GM21576 (cell line): ENCODE measurements at regions not wholly inside any gene's neighbourhood (a gene's known extent, or its start where the extent isn't known, plus 50 kb on each side); places are given as distances from the start of the nearest gene placed in this dataset.
A peak's percentile ranks its signal among the peaks of the same experiment; 100 is the strongest.

ENCODE experiments used
- ATAC-seq: cut with Tn5 transposase; IDR thresholded peaks from one replicate; pipeline ENCODE4 v1.9.1; 2021; ENCODE audit warnings: mild to moderate bottlenecking, moderate library complexity; ENCODE audit not compliant: unreplicated experiment

DNA sequence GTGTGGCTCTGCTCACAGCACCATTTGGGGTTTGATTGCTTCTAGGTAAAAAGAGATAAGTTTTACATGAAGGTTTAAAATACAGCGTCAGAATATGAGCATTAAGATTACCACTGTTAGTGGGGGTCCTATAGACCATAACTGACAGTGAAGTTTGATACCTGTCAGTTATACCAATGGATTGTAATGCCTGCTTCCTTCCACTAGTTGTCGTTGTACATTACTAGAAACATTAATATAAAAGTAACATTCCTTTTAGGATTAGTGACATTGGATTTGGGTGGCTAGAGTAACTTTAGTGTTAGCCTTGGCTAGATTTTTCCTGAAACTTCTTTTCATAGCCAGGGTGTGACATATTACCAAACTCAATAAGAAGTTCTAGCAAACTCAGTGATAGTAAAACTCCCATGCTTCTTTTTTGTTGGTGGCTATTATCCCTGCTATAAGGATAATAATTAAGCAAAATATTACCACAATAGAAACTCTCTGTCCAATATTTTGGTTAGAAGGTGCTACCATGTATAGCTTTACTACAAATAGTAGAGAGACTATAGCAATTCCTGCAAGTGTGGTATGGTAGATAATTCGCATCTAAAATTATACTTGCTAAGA, 57.1 kb downstream of the FAM181B start:
- no peak for ATAC-seq

DNA sequence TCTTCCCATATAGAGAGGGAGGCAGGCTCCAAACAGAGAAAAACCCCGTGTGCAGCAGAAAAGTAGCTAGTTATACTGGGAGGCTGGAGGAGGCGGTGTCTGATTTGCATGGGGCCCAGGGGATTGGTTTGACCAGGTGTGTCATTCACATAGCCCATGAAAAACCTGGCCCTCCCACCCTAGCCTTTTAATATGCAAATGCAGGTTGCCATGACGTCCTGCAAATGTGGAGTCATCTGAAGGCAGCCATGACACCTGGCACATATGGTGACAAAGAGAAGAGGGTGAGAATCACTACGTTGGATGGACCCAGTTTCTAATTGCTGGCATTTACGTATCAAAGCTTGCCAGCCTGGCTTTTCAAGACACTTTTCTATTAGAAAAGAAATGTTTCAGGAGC, 57.8 kb downstream of the FAM181B start:
- no peak for ATAC-seq

DNA sequence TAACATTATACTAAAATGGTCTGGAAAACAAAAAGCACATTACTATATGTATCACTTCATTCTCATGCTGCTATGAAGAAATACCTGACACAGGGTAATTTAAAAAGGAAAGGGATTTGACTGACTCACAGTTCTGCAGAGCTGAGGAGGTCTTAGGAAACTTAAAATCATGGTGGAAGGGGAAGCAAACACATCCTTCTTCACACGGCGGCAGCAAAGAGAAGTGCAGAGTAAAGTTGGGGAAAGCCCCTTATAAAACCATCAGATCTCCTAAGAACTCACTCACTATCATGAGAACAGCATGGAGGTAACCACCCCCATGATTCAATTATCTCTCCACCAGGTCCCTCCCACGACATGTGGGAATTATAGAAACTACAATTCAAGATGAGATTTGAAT, 60.0 kb downstream of the FAM181B start:
- no peak for ATAC-seq

GRCh38 chr11:82671451-82671850, 62.2 kb downstream of the FAM181B start:
- no peak for ATAC-seq

- ATAC-seq, result no peak
Observed at GRCh38 chr11:82663535-82663934, 70.1 kb downstream of the FAM181B start.

DNA sequence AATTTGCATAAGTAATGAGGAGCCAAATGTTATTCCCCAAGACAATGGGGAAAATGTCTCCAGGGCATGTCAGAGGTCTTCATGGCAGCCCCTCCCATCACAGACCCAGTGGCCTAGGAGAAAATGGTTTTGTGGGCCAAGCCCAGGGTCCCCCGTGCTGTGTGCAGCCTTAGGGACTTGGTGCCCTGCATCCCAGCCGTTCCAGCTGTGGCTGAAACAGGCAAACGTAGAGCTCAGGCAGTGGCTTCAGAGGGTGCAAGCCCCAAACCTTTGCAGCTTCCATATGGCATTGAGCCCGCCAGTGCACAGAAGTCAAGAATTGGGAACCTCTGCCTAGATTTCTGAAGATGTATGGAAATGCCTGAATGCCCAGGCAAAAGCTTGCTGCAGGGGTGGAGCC, 79.9 kb downstream of the FAM181B start:
- no peak for ATAC-seq

DNA sequence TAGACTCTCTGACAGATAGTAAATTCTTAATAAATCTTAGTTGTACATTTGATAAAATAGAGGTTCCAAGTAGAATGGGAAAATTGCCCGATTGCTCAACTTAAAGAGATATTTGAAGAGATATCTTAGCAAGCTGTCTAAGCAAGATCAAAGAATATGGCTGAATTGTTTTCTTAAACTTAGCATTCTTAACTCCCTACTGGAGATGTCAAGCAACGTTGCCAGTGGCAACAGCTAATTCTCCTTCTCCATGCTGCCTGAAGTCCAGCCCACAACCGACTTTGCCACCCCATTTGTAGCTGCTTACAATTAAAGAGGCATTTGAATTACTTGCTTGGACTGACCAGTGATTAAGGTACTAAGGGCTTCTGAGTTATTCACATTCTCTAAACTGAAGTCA, 94.4 kb downstream of the FAM181B start:
- no peak for ATAC-seq

- ATAC-seq, result no peak
Observed at GRCh38 chr11:82636615-82637014, 97.0 kb downstream of the FAM181B start.

- ATAC-seq, result no peak
Observed at GRCh38 chr11:82634091-82634490, 99.6 kb downstream of the FAM181B start.

GRCh38 chr11:82631722-82632630, 101.7 kb downstream of the FAM181B start:
- ATAC-seq, result peak; percentile 62

- no peak for ATAC-seq
Observed at GRCh38 chr11:82610671-82611070, 123.0 kb downstream of the FAM181B start.

GRCh38 chr11:82606738-82607137, 126.9 kb downstream of the FAM181B start:
- no peak for ATAC-seq

DNA sequence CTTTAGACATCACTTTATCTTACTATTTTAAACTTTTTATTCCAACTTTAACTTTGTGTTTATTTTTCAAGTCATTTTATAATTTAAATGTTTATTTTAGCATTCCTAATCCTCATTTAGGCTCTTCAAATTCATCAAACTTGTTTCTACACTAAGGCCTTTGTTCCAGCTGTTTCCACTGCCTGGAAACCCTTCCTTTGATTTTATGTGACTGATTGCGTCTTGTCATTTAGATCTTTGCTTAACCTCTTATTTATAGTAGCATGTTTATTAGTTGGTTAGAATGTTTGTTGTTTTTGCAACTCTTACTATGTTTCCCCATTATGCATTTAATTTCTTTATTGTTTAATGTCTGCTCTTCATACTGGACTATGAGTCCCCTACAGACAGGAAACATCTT, 132.0 kb downstream of the FAM181B start:
- ATAC-seq, result no peak

DNA sequence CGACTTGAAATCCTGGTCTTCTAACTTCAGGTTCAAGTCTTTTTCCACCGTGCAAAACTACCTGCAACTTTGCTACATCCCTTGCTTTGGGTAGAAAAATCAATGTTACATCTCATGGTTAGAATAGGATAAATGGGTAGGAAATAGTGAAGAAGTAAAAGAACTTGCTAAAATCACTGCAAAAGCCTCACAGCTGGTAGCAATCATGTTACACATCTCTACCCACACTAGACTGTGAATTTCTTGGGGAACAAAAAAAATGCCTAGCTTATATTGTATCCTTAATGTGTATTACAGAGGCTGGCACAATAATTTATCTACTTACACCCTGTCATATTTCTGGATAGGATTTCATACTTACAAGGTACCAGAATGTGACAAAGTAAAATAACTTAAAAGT, 133.8 kb downstream of the FAM181B start:
- no peak for ATAC-seq

- no peak for ATAC-seq
Observed at GRCh38 chr11:82586581-82586980, 147.1 kb downstream of the FAM181B start.

GRCh38 chr11:82577246-82577645, 156.4 kb downstream of the FAM181B start:
- ATAC-seq, result no peak

DNA sequence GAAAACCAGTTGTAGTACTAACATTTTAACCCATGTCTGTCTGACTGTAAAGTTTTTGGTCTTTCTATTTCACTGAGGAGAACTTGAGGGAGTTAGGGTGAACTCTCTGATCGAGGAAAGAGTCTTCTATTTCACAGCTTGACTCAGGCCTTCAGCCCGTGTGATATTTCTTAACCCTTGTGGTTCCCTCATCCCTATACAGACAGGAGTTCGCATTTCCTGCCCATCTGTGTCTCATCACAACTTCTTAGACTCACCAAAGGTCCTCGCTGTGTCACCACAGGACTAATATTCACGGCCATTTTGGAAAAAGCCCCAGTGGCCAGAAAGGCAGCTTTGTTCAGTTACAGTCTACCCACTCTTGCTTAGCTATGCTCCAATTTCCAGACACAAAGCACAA, 172.8 kb downstream of the FAM181B start:
- ATAC-seq, result no peak

GRCh38 chr11:82559609-82560008, 174.1 kb downstream of the FAM181B start:
- ATAC-seq, result no peak

GRCh38 chr11:82557274-82557673, 176.4 kb downstream of the FAM181B start:
- ATAC-seq, result peak; percentile 100

GRCh38 chr11:82556210-82556609, 177.5 kb downstream of the FAM181B start:
- no peak for ATAC-seq

DNA sequence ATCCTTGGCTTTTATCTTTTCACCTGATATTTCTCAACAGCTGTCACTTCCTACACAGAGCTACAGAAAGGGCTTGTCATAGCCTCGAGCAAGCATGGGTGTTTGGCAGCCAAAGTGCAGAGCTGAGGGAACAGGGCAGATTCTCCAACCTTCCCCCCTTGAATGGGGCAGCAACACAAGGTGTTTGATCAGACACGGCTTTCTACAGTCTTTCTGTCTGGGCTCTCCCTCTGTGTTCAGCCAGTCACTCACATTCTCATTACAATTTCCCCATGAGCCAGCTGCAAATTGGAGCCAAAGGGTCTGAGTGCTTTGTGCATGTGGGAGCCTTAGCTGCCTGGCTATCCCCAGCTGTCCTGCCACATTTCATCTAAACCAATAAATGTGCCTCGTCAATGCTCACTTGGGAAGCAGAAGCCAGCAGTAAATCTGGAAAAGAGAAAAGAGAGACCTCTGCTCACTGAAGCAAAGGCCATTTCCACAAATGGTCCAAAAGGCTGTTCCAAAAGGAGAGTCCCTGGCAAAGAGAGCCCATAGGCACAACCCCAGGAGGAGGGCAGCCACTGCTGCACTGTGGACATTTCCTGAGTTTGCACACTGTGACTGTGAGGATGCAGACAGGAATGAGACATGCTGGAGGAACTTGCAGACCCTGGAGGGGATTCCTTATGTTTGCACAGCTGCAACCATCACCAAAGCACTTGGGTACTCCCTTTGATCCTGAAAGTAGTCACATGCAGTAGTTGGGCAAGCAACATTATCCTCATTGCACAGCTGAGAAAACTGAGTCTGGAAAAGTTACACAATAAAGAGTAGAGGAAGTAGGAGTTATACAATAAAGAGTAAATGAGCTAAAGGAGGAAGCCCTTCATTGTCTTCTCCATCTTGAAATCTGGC, 186.8 kb downstream of the FAM181B start:
- ATAC-seq, result no peak
